ENCODE measurements at regions not wholly inside any gene's neighbourhood (a gene's known extent, or its start where the extent isn't known, plus 50 kb on each side); places are given as distances from the start of the nearest gene placed in this dataset.

- Histone ChIP-seq H3K27me3 (no peaks in the 10 kb centered on the region), H3K36me3 (no peaks in the 10 kb centered on the region), H3K9me3 (no peaks in the 10 kb centered on the region), H3K4me1 (no peaks in the 10 kb centered on the region), H3K4me3 (replicated peaks in 1 of 3) (no peak overlapping the region), H3K27ac (no peak overlapping the region)
- 65 to 90% methylated on average over 4 of the region's 4 CpGs for WGBS, 2 donors
- TF ChIP-seq POLR2A (IDR thresholded peaks at IDR 0.05) (no peak), CTCF (IDR thresholded peaks at IDR 0.05) (no peak)
- no peak for DNase-seq
- intact Hi-C loops (cut with DNase I), result no loop called here
Measured at GRCh38 chr12:89880690-89881350, 172.2 kb upstream of the ATP2B1 start.

GRCh38 chr12:89879766-89880165 is 171.1 kb upstream of the ATP2B1 start:
- no peaks in the 10 kb centered on the region for H3K4me1 ChIP-seq
- DNase-seq, result no peak
- H3K27me3 ChIP-seq, result no peaks in the 10 kb centered on the region
- WGBS, 2 donors, result 93 to 97% methylated on average over 1 of the region's 1 CpG
- no peaks in the 10 kb centered on the region for H3K9me3 ChIP-seq
- H3K27ac ChIP-seq, result no peak overlapping the region
- no peaks in the 10 kb centered on the region for H3K36me3 ChIP-seq
- intact Hi-C loops (cut with DNase I), result no loop called here
- no peak overlapping the region for H3K4me3 ChIP-seq (replicated peaks in 1 of 3)
- TF ChIP-seq CTCF (IDR thresholded peaks at IDR 0.05) (no peak), POLR2A (IDR thresholded peaks at IDR 0.05) (no peak)

- H3K9me3 ChIP-seq, result no peaks in the 10 kb centered on the region
- intact Hi-C loops (cut with DNase I), result no loop called here
- H3K4me3 ChIP-seq (replicated peaks in 1 of 3), result no peak overlapping the region
- H3K27ac ChIP-seq, result no peak overlapping the region
- WGBS, 2 donors, result 81 to 83% methylated on average over 2 of the region's 2 CpGs
- no peaks in the 10 kb centered on the region for H3K4me1 ChIP-seq
- H3K27me3 ChIP-seq, result no peaks in the 10 kb centered on the region
- no peak for TF ChIP-seq CTCF (IDR thresholded peaks at IDR 0.05)
- no peak for TF ChIP-seq POLR2A (IDR thresholded peaks at IDR 0.05)
- no peak for DNase-seq
- H3K36me3 ChIP-seq, result no peaks in the 10 kb centered on the region
Measured at GRCh38 chr12:89878950-89879349, 170.3 kb upstream of the ATP2B1 start.

DNA sequence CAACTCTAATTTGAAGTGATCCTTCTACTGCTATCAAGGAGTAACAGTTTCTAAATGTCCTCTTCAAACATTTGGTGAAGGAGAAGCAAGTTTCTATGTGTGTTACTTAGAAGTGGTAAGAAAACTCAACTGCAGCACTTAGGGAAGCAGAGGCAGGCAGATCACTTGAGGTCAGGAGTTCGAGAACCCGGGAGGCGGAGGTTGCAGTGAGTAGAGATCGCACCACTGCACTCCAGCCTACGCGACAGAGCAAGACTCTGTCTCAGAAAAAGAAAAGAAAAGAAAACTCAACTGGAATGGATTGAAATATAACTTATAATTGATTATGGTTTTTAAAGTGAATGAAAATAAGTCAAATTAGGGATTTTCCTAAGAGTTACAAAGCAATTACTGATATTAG is 169.7 kb upstream of the ATP2B1 start:
- Histone ChIP-seq H3K4me1 (no peaks in the 10 kb centered on the region), H3K9me3 (no peaks in the 10 kb centered on the region), H3K27ac (no peak overlapping the region), H3K27me3 (no peaks in the 10 kb centered on the region), H3K36me3 (no peaks in the 10 kb centered on the region), H3K4me3 (replicated peaks in 1 of 3) (no peak overlapping the region)
- DNase-seq, result no peak
- no peak for TF ChIP-seq CTCF (IDR thresholded peaks at IDR 0.05)
- TF ChIP-seq POLR2A (IDR thresholded peaks at IDR 0.05), result no peak
- intact Hi-C loops (cut with DNase I), result no loop called here
- 83 to 88% methylated on average over 6 of the region's 6 CpGs for WGBS, 2 donors

GRCh38 chr12:89877671-89878070 is 169.0 kb upstream of the ATP2B1 start:
- no peak for TF ChIP-seq POLR2A (IDR thresholded peaks at IDR 0.05)
- no peak for TF ChIP-seq CTCF (IDR thresholded peaks at IDR 0.05)
- Histone ChIP-seq H3K4me1 (no peaks in the 10 kb centered on the region), H3K9me3 (no peaks in the 10 kb centered on the region), H3K27me3 (no peaks in the 10 kb centered on the region), H3K4me3 (replicated peaks in 1 of 3) (no peak overlapping the region), H3K36me3 (no peaks in the 10 kb centered on the region), H3K27ac (no peak overlapping the region)
- intact Hi-C loops (cut with DNase I), result no loop called here
- no peak for DNase-seq
- WGBS, 2 donors, result 91 to 96% methylated on average over 3 of the region's 3 CpGs

Measured in thyroid gland (tissue), 4 donors.